ENCODE measurements at regions not wholly inside any gene's neighbourhood (a gene's known extent, or its start where the extent isn't known, plus 50 kb on each side); places are given as distances from the start of the nearest gene placed in this dataset.

DNA sequence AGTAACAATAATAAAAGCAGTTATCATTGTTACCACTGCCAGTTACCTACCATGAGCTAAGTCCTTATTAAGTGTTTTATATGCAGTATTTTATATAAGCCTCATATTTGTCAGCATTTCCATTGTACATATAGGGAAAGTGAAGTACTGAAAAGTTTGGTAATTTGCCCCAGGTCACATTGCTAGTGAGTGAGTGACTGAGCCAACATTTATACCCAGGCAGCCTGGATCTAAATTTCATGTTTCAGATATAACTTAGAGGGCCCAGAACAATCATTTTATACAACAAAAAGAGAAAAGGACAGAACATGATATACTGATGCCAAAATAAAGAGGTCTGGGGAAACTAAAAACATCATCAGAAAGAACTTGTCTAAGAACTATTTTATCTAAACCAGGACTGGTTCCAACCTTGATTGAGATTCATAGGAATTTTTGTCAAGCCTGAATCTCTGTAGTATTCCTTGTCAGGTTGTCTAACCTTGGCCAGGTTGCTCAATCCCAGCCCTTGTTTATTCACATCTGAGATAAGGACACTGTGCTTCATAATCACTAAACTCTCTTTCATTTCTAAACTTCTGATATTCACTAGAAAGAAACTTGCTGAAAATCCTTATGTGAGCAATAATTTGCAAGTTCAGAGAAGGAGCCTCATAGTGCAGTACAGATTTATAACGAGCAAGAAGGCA is 308.2 kb downstream of the IPMK start:
- Histone ChIP-seq H3K4me3 (ENCODE audit: low read depth, low read length) (no peak overlapping the region), H3K27me3 (ENCODE audit: control insufficient read depth, insufficient read depth, low read length) (no peaks in the 10 kb centered on the region), H3K4me1 (no peaks in the 10 kb centered on the region), H2AFZ (no peak overlapping the region), H3K9ac (no peak overlapping the region), H3K4me2 (ENCODE audit: low read length) (no peak overlapping the region), H3K27ac (no peak overlapping the region), H3K36me3 (ENCODE audit: control insufficient read depth, insufficient read depth, low read length) (no peaks in the 10 kb centered on the region), H3K79me2 (no peaks in the 10 kb centered on the region), H3K9me3 (ENCODE audit: control insufficient read depth, low read length) (no peaks in the 10 kb centered on the region)
- TF ChIP-seq, protein P1, sequence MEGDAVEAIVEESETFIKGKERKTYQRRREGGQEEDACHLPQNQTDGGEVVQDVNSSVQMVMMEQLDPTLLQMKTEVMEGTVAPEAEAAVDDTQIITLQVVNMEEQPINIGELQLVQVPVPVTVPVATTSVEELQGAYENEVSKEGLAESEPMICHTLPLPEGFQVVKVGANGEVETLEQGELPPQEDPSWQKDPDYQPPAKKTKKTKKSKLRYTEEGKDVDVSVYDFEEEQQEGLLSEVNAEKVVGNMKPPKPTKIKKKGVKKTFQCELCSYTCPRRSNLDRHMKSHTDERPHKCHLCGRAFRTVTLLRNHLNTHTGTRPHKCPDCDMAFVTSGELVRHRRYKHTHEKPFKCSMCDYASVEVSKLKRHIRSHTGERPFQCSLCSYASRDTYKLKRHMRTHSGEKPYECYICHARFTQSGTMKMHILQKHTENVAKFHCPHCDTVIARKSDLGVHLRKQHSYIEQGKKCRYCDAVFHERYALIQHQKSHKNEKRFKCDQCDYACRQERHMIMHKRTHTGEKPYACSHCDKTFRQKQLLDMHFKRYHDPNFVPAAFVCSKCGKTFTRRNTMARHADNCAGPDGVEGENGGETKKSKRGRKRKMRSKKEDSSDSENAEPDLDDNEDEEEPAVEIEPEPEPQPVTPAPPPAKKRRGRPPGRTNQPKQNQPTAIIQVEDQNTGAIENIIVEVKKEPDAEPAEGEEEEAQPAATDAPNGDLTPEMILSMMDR (IDR thresholded peaks at IDR 0.05): no peak

DNA sequence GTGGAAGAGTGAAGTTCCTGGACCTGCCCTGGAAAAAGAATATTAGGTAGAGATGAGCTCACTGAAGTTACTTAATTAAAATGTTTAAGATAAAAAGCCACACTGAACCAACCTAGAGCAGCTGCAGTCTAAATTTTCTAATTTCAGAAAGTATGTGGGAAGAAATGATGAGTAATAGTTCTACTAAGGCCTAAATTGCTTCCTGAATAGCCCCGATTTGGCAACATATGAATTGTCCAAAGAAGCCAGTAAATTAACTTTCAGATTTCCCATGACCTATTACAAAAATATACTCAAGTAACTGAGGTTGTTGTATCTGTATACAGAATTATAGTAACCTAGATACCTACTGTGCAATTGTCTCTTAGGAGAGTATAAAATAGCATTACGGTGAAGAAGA is 312.6 kb downstream of the IPMK start:
- H3K4me3 ChIP-seq (ENCODE audit: low read depth, low read length): no peak overlapping the region
- no peak overlapping the region for H2AFZ ChIP-seq
- no peaks in the 10 kb centered on the region for H3K4me1 ChIP-seq
- H3K4me2 ChIP-seq (ENCODE audit: low read length): no peak overlapping the region
- no peak overlapping the region for H3K9ac ChIP-seq
- TF ChIP-seq, protein P1 (IDR thresholded peaks at IDR 0.05): no peak
- H3K27me3 ChIP-seq (ENCODE audit: control insufficient read depth, insufficient read depth, low read length): no peaks in the 10 kb centered on the region
- no peaks in the 10 kb centered on the region for H3K79me2 ChIP-seq
- H3K27ac ChIP-seq: no peak overlapping the region
- no peaks in the 10 kb centered on the region for H3K9me3 ChIP-seq (ENCODE audit: control insufficient read depth, low read length)
- no peaks in the 10 kb centered on the region for H3K36me3 ChIP-seq (ENCODE audit: control insufficient read depth, insufficient read depth, low read length)

DNA sequence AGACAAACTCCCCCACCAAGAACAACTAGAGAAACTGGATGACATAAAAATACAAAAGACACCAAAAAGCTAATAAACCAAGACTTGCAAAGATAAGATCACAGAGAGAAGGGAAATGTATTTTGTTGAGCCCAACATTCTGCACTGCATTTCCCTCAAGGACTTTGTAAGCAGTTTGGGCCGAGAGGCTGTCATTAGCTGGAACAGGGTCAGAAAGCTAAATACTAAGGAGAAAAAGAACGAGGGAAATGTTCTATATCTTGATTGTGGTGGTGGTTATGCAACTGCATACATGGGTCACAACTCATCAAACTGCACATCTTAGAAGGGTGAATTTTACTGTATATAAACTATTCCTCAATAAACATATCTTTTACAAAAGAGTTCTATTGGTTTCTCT is 315.0 kb downstream of the IPMK start:
- Histone ChIP-seq H3K27ac (no peak overlapping the region), H3K4me1 (no peaks in the 10 kb centered on the region), H3K4me2 (ENCODE audit: low read length) (no peak overlapping the region), H3K36me3 (ENCODE audit: control insufficient read depth, insufficient read depth, low read length) (no peaks in the 10 kb centered on the region), H3K4me3 (ENCODE audit: low read depth, low read length) (no peak overlapping the region), H3K79me2 (no peaks in the 10 kb centered on the region), H3K9me3 (ENCODE audit: control insufficient read depth, low read length) (no peaks in the 10 kb centered on the region), H3K9ac (no peak overlapping the region), H3K27me3 (ENCODE audit: control insufficient read depth, insufficient read depth, low read length) (no peaks in the 10 kb centered on the region), H2AFZ (no peak overlapping the region)
- TF ChIP-seq, protein P1 (IDR thresholded peaks at IDR 0.05): no peak

DNA sequence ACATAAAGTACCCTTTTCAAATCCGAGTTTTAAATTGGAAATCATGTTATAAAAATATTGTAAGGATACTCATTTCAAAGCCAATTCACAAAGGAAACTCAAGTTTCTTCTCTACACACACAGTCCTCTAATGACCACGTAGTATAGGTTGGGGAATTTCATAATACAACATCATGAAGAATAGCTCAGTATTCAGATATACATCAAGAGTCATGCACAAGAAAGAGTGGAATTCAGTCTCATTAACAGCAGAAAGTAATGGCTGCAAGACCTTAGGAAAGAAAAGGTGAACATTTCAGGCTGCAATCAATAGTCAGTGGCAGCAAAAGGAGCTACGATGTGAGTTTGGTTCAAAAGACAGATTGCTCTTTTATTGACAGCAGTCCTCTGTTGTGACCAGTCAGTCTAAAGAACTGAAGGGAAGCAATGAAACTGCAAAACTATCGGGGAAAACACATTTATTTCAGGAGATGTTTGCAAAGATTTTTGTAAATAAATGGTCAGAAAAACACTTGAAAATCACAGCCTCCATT is 317.2 kb downstream of the IPMK start:
- no peaks in the 10 kb centered on the region for H3K79me2 ChIP-seq
- no peaks in the 10 kb centered on the region for H3K36me3 ChIP-seq (ENCODE audit: control insufficient read depth, insufficient read depth, low read length)
- TF ChIP-seq, protein P1 (IDR thresholded peaks at IDR 0.05): no peak
- H3K9ac ChIP-seq: no peak overlapping the region
- no peak overlapping the region for H3K4me3 ChIP-seq (ENCODE audit: low read depth, low read length)
- no peak overlapping the region for H2AFZ ChIP-seq
- no peaks in the 10 kb centered on the region for H3K27me3 ChIP-seq (ENCODE audit: control insufficient read depth, insufficient read depth, low read length)
- H3K9me3 ChIP-seq (ENCODE audit: control insufficient read depth, low read length): no peaks in the 10 kb centered on the region
- H3K27ac ChIP-seq: no peak overlapping the region
- H3K4me1 ChIP-seq: no peaks in the 10 kb centered on the region
- H3K4me2 ChIP-seq (ENCODE audit: low read length): no peak overlapping the region

DNA sequence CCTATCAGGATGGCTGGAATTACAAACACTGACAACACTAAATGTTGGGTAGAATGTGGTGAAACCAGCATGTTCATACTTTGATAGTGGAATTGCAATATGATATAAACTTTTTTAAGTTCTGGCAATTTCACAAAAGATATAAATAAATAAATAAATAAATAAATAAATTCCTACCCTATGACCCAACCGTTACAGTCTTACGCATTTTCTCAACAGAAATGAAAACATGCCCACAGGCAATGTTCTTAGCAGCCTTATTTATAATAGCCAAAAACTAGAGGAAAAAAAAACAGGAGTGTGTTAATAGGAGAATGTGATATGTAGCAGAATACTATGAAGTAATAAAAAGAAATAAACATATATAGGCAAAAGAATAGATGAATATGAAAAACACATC is 318.9 kb downstream of the IPMK start:
- Histone ChIP-seq H3K9me3 (ENCODE audit: control insufficient read depth, low read length) (no peaks in the 10 kb centered on the region), H3K4me3 (ENCODE audit: low read depth, low read length) (no peak overlapping the region), H3K27ac (no peak overlapping the region), H2AFZ (no peak overlapping the region), H3K9ac (no peak overlapping the region), H3K4me1 (no peaks in the 10 kb centered on the region), H3K4me2 (ENCODE audit: low read length) (no peak overlapping the region), H3K79me2 (no peaks in the 10 kb centered on the region), H3K27me3 (ENCODE audit: control insufficient read depth, insufficient read depth, low read length) (no peaks in the 10 kb centered on the region), H3K36me3 (ENCODE audit: control insufficient read depth, insufficient read depth, low read length) (no peaks in the 10 kb centered on the region)
- TF ChIP-seq, protein P1 (IDR thresholded peaks at IDR 0.05): no peak

Data from parathyroid adenoma (tissue), 2 donors.